Smooth muscle cell (in vitro differentiated cells): ENCODE measurements at regions not wholly inside any gene's neighbourhood (a gene's known extent, or its start where the extent isn't known, plus 50 kb on each side); places are given as distances from the start of the nearest gene placed in this dataset.

Source experiments
- DNase-seq: peaks from one replicate; lab custom pipeline; 2025; ENCODE audit not compliant: unreplicated experiment; lab: John Stamatoyannopoulos, UW
- H2AFZ ChIP-seq: fragments of 200-600 bp; sonication (generic); 2 replicates; pipeline ENCODE4 v1.6.0; 2016; ENCODE audit warnings: antibody characterized with exemption, low read depth, mild to moderate bottlenecking
- H3F3A ChIP-seq: fragments of 200-600 bp; sonication (generic); 2 replicates; pipeline ENCODE4 v1.6.0; 2017; ENCODE audit warnings: antibody characterized with exemption, low read depth
- H3K27ac ChIP-seq: fragments of 200-600 bp; sonication (generic); 2 replicates; pipeline ENCODE4 v1.5.1; 2016; ENCODE audit warnings: low read depth, mild to moderate bottlenecking
- H3K27me3 ChIP-seq: fragments of 200-600 bp; sonication (generic); 2 replicates; pipeline ENCODE4 v1.6.1; 2016; ENCODE audit warnings: low read depth, mild to moderate bottlenecking
- H3K36me3 ChIP-seq: fragments of 200-600 bp; sonication (generic); 2 replicates; pipeline ENCODE4 v1.5.1; 2016; ENCODE audit warnings: low read depth
- H3K4me1 ChIP-seq: fragments of 200-600 bp; sonication (generic); 2 replicates; pipeline ENCODE4 v1.5.1; 2016; ENCODE audit warnings: low read depth
- H3K4me2 ChIP-seq: fragments of 200-600 bp; sonication (generic); 2 replicates; pipeline ENCODE4 v1.6.0; 2016; ENCODE audit warnings: mild to moderate bottlenecking
- H3K4me3 ChIP-seq: fragments of 200-600 bp; sonication (generic); 2 replicates; pipeline ENCODE4 v1.5.1; 2016; ENCODE audit warnings: mild to moderate bottlenecking
- H3K79me2 ChIP-seq: fragments of 200-600 bp; sonication (generic); 2 replicates; pipeline ENCODE4 v1.6.0; 2016; ENCODE audit warnings: low read depth, mild to moderate bottlenecking
- H3K9ac ChIP-seq: fragments of 200-600 bp; sonication (generic); 2 replicates; pipeline ENCODE4 v1.6.0; 2016; ENCODE audit warnings: low read depth
- H3K9me3 ChIP-seq: fragments of 200-600 bp; sonication (generic); replicated peaks from 2 replicates; pipeline ENCODE4 v1.5.1; 2016; ENCODE audit warnings: low read depth
- H4K20me1 ChIP-seq: fragments of 200-600 bp; sonication (generic); 2 replicates; pipeline ENCODE4 v1.6.0; 2016; ENCODE audit warnings: low read depth
- WGBS: methylation state at CpG from one replicate; pipeline ENCODE4 v1.1.7; 2016; ENCODE audit warnings: low lambda C conversion rate; 5-methylcytosine and 5-hydroxymethylcytosine counted together
- TF ChIP-seq, protein P1 (sequence below): fragments of 200-600 bp; sonication (generic); IDR thresholded peaks from 2 replicates; pipeline ENCODE4 v1.5.1; 2017; ENCODE audit warnings: borderline replicate concordance, mild to moderate bottlenecking, antibody characterized with exemption; ENCODE audit not compliant: insufficient read depth, poor library complexity, severe bottlenecking

- 91% methylated on average over 6 of the region's 6 CpGs for WGBS
- H3K4me2 ChIP-seq, result no peak overlapping the region
- no peaks in the 10 kb centered on the region for H3K4me1 ChIP-seq
- H2AFZ ChIP-seq, result no peak overlapping the region
- TF ChIP-seq, protein P1, sequence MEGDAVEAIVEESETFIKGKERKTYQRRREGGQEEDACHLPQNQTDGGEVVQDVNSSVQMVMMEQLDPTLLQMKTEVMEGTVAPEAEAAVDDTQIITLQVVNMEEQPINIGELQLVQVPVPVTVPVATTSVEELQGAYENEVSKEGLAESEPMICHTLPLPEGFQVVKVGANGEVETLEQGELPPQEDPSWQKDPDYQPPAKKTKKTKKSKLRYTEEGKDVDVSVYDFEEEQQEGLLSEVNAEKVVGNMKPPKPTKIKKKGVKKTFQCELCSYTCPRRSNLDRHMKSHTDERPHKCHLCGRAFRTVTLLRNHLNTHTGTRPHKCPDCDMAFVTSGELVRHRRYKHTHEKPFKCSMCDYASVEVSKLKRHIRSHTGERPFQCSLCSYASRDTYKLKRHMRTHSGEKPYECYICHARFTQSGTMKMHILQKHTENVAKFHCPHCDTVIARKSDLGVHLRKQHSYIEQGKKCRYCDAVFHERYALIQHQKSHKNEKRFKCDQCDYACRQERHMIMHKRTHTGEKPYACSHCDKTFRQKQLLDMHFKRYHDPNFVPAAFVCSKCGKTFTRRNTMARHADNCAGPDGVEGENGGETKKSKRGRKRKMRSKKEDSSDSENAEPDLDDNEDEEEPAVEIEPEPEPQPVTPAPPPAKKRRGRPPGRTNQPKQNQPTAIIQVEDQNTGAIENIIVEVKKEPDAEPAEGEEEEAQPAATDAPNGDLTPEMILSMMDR, result no peak
- no peaks in the 10 kb centered on the region for H4K20me1 ChIP-seq
- H3K27me3 ChIP-seq, result no peaks in the 10 kb centered on the region
- H3K36me3 ChIP-seq, result no peaks in the 10 kb centered on the region
- no peak overlapping the region for H3K9ac ChIP-seq
- no peak overlapping the region for H3K27ac ChIP-seq
- H3K4me3 ChIP-seq, result no peak overlapping the region
- no peak for DNase-seq
- H3F3A ChIP-seq, result no peaks in the 10 kb centered on the region
- H3K9me3 ChIP-seq, result no peaks in the 10 kb centered on the region
- no peaks in the 10 kb centered on the region for H3K79me2 ChIP-seq
These were observed 113.5 kb downstream of the TENT4A start for GRCh38 chr5:6826756-6827155.

DNA sequence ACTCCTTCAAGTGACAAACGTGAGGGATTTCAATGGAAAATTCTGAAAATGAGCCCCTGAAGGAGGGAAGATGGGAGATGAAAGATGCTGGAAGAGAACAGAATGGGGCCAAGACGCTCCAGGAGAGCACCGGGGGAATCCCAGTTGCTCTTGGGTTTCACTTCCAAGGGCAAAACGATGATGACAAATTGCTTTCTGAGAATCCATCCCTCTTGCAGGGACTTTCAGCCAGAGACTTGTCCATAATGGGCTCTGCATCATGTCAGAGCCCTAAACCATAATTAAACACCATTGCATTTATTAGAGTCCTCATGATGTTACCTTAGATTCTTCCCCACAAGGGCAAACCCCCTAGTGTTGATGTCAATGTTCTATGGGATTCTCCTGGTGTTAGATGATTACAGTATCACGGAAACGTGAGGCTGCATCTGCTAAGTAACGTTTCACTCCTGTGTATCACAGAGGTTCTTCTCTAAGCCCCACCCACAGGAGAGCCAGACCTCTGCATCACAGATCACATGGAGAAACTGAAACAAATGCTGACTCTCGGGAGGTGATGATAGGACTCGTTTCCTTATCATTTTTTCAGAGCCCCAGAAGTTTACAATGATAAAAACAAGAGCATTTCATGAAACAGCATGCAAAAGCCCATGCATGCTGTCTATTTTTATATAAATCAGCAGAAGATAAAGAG lies 114.4 kb downstream of the TENT4A start:
- Histone ChIP-seq H3F3A (no peaks in the 10 kb centered on the region), H3K79me2 (no peaks in the 10 kb centered on the region), H4K20me1 (no peaks in the 10 kb centered on the region), H3K9ac (no peak overlapping the region), H3K36me3 (no peaks in the 10 kb centered on the region), H3K27ac (no peak overlapping the region), H2AFZ (no peak overlapping the region), H3K27me3 (no peaks in the 10 kb centered on the region), H3K4me1 (no peaks in the 10 kb centered on the region), H3K4me3 (peak overlapping the region; percentile 18), H3K4me2 (no peak overlapping the region), H3K9me3 (no peaks in the 10 kb centered on the region)
- no peak for DNase-seq
- 59% methylated on average over 9 of the region's 9 CpGs for WGBS
- TF ChIP-seq, protein P1, result no peak

GRCh38 chr5:6829150-6829784 lies 116.0 kb downstream of the TENT4A start:
- Histone ChIP-seq H2AFZ (no peak overlapping the region), H4K20me1 (no peaks in the 10 kb centered on the region), H3K79me2 (no peaks in the 10 kb centered on the region), H3K4me2 (no peak overlapping the region), H3K27ac (no peak overlapping the region), H3F3A (no peaks in the 10 kb centered on the region), H3K9me3 (no peaks in the 10 kb centered on the region), H3K4me1 (no peaks in the 10 kb centered on the region), H3K9ac (no peak overlapping the region), H3K27me3 (no peaks in the 10 kb centered on the region), H3K36me3 (no peaks in the 10 kb centered on the region), H3K4me3 (no peak overlapping the region)
- 75% methylated on average over 5 of the region's 5 CpGs for WGBS
- no peak for DNase-seq
- TF ChIP-seq, protein P1, result no peak
